Astrocyte of the hippocampus (primary cell): ENCODE measurements at regions not wholly inside any gene's neighbourhood (a gene's known extent, or its start where the extent isn't known, plus 50 kb on each side); places are given as distances from the start of the nearest gene placed in this dataset.

Source experiments
- DNase-seq: peaks from one replicate; pipeline ENCODE4 v3.0.0; 2011; ENCODE audit warnings: low read depth, low spot score

GRCh38 chr1:38336301-38336923 lies 289.8 kb upstream of the POU3F1 start:
- no peak for DNase-seq

DNA sequence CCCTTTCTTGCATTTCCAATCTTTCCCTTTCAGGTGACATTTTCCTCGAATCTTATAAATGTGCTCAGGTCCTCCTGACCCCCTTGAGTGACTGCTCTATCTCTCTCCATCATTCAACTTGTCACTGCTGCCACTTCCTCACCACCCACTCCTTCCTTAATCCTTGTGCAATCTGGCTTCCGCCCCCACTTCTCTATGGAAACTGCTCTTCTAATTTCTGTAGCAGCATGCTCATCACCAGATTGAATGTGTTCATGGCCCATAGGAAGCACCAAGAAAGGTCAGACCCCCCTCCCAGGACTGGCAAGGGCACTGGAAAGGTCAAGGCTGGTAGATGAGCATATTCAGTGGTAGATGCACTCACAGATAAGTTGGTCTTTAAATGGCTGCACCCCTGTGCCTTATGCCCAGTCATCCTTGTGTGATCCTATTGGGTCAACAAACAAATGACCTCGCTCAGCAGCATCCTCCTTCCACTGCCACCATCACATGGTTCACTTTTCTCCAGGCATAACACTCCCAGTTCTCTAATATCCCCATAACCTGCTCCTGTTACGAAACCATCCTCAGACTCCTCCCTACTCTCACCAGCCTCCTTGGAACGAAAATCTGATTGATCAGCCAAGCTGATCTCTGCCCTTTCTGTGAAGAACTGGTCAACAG lies 288.5 kb upstream of the POU3F1 start:
- no peak for DNase-seq

GRCh38 chr1:38332649-38333310 lies 286.2 kb upstream of the POU3F1 start:
- no peak for DNase-seq

DNA sequence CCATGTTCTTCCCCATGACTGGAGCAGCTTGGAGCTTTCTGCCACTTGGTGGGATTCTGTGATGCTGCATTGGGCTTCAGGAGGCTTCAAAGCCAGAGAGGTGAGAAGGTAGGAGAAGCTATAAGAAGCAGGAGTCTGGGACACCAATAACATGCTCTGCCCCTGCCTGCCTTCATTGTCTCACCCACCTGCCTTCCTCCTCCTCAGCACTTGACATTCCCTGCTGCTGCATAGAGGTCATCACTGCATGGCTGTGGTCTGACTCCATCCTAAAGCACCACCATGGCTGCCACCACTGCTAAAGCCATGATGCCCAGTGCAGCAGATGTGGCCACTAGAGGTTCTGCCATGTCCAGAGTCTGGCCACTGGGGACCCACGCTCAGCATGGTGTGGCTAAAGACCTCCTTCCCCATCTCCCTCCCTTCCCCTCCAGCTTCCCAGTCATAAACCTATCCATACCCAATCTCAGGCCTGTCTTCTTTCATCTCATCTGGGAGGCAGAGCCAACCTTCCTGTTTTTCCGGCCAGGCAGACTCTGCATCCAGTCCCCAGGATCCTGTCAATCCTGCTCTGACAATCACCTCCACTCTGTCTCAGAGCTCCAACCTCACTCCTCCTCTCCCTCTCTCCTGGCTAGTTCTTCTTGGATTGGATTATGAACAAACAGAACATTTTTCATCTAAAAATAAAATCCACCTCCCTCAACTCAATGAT lies 285.1 kb upstream of the POU3F1 start:
- no peak for DNase-seq

GRCh38 chr1:38330799-38331198 lies 284.2 kb upstream of the POU3F1 start:
- DNase-seq, result no peak

DNA sequence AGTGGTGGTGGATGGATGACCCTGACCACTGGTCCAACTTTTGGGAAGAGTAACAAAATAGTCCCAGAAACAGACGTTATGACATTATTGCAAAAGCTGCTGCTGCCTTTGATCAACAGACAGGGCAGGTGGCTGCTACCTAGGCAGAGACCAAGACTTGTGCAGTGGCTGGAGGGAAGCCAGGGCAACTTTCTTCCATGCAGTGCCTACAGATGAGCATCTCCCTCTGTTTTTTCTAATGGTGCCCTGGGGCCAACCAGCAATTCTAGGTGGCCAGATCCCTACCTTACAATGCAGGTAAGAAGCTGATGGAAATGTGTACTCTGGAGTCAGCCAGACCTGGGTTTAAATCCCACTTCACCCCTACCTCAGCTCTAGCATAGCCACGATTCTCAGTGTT lies 283.1 kb upstream of the POU3F1 start:
- DNase-seq, result no peak

GRCh38 chr1:38328278-38329035 lies 281.9 kb upstream of the POU3F1 start:
- peak; percentile 28 for DNase-seq

GRCh38 chr1:38327559-38327973 lies 281.0 kb upstream of the POU3F1 start:
- DNase-seq, result peak; percentile 67

DNA sequence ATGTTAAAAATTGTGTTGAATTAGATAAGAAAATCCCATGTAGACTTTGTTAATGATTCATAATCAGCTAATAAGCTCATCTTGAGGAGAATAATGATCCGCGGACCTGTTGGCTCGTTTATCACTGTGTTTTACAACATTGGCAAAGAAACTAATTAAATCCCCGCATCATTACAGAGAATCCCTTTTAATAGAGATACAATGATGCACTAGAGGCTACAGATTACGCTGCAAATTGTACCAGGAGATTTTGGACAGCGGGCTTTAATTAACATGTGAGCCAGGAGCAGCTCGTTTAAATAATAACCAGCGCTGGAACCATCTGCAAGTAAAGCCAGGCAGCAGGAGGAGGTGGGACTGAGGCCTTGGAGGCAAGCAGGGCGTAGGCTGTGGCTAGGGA lies 280.3 kb upstream of the POU3F1 start:
- no peak for DNase-seq

- no peak for DNase-seq
Measured at GRCh38 chr1:38326135-38326534, 279.5 kb upstream of the POU3F1 start.

DNA sequence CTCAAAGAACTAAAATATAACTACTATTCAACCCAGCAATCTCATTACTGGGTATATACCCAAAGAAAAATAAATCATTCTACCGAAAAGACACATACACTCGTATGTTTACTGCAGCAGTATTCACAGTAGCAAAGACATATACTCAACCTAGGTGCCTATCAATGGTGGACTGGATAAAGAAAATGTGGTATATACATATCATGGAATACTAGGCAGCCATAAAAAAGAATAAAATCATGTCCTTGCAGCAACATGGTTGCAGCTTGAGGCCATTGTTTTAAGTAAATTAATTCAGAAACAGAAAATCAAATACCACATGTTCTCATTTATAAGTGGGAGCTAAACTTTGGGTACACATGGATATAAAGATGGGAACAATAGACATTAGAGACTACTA lies 266.2 kb upstream of the POU3F1 start:
- DNase-seq, result no peak

DNA sequence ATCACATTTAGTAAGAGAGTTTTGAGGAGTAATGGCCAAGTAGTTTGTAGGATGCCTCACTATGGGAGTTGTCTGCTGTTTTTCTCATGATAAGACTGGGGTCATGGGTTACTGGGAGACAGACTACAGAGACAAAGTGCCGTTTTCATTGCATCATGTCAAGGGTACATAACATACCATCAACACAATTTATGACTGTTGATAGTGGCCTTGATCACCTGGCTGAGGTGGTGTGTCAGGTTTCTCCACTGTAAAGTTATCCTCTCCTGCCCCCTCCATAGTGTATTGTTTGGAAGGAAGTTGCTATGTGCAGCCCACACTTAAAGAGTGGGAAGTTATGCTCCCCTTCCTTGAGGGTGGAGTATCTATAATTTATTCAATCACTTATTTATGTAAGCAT lies 263.5 kb upstream of the POU3F1 start:
- DNase-seq, result no peak

DNA sequence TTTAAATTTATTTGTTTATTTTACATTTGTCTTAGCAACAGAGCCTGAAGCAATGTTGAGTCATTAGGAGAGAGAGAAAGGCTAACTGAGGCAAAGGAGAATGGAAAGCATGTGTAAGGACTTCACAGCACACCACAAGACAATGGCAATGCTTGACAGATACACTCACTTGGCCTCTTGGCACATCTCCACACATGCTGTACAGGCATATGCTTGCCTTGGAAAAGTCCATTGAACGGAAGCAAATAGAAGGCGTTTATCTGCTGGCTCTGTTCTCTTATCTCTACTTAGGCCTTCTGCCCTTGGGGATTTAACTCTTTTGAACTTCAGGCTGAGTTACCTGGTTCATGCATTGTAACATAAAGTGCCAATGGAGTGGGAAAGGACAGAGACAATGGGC lies 262.2 kb upstream of the POU3F1 start:
- DNase-seq, result peak; percentile 66

- DNase-seq, result no peak
Measured at GRCh38 chr1:38305666-38306065, 259.1 kb upstream of the POU3F1 start.

GRCh38 chr1:38303843-38304242 lies 257.2 kb upstream of the POU3F1 start:
- DNase-seq, result no peak

DNA sequence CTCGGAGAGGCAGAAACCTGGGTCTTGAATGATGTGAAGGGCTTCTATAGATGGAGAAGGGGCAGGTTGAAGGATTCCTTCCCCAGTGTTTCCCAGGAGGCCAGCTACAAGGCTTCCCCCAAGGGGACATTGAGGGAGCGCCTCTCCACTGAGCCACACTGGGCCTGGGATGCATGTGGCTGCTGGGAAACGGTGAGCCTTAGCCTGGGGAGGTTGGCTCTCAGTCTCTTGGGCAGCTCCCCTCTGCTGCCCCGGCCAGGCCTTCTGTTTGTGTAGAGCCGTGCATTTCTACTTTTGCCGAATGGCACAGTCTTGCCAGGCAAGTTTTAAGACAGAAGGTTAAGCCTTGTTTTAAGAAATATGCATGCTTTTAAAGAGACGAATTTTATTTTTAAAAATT lies 254.4 kb upstream of the POU3F1 start:
- DNase-seq, result no peak

DNA sequence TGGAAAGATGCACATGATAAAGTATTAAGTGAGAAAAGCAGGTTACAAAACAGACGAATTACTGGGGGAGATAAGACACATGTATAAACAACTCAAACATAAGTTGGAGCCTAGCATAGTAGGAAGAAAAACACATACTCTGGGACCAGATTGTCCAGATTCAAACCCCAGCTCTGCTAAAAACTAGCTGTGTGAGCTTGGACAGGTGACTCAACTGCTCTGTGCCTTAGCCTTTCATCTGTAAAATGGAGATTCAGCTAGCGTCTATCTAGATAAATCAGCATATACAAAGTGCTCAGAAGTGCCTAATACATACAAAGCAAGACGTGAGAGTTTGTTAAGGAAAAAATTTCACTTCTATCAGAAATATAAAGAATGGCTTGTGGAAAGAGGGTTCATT lies 254.0 kb upstream of the POU3F1 start:
- DNase-seq, result no peak

GRCh38 chr1:38297842-38298241 lies 251.2 kb upstream of the POU3F1 start:
- DNase-seq, result peak; percentile 71

DNA sequence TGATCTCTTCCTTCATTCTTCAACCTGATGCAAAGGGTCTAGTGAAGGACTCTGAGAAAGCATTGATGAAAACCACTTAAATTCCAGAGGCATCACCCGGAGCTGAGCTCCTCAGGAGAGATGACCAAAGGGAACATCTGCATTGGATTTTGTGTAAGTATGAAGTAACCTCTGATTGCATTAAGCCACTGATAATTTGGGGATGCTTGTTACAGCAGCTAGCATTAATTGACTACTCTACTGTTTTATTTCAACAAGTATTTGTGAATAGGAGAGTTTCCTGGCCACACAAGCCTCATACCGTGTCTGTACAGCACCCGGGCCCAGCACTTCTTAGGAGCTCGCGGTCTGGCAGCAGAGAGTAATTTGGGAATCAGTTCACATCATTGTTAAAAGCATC lies 250.7 kb upstream of the POU3F1 start:
- no peak for DNase-seq

GRCh38 chr1:38296047-38296446 lies 249.5 kb upstream of the POU3F1 start:
- no peak for DNase-seq

DNA sequence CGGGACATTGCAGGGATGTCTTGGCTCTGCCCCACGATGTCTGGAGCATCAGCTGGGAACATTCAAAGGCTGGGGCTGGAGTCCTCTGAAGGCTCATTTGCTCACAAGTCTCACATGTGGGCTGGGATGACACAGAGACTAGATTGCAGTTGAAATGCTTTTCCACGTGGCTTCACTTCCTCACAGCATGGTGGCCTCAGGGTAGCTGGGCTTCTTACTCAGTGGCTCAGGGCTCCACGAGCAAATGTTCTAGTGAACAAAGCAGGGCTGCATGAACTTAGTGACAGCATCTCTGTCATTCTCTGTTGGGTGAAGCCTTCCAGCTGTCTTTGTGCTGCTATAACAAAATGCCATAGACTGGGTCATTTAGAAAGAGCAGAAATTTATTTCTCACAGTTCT lies 247.0 kb upstream of the POU3F1 start:
- DNase-seq, result no peak

DNA sequence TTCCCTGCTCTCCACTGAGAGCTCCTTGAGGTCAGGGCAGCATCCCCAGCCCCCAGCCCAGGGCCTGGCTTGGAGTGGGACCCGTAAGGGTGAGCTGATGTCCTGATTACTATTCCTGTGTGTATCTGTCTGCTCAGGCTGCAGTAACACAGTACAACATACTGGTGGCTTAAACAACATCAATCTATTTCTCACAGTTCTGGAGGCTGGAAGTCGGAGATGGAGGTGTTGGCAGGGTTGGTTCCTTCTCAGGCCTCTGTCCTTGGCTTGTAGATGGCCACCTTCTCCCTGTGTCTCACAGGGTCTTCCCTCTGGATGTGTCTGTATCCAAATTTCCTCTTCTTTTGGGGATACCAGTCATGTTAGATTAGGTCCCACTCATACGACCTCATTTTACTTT lies 246.4 kb upstream of the POU3F1 start:
- DNase-seq, result no peak
